ENCODE measurements at regions not wholly inside any gene's neighbourhood (a gene's known extent, or its start where the extent isn't known, plus 50 kb on each side); places are given as distances from the start of the nearest gene placed in this dataset.

- TF ChIP-seq POLR2A (IDR thresholded peaks at IDR 0.05) (no peak), EP300 (IDR thresholded peaks at IDR 0.05) (no peak)
- TF ChIP-seq, protein P1, sequence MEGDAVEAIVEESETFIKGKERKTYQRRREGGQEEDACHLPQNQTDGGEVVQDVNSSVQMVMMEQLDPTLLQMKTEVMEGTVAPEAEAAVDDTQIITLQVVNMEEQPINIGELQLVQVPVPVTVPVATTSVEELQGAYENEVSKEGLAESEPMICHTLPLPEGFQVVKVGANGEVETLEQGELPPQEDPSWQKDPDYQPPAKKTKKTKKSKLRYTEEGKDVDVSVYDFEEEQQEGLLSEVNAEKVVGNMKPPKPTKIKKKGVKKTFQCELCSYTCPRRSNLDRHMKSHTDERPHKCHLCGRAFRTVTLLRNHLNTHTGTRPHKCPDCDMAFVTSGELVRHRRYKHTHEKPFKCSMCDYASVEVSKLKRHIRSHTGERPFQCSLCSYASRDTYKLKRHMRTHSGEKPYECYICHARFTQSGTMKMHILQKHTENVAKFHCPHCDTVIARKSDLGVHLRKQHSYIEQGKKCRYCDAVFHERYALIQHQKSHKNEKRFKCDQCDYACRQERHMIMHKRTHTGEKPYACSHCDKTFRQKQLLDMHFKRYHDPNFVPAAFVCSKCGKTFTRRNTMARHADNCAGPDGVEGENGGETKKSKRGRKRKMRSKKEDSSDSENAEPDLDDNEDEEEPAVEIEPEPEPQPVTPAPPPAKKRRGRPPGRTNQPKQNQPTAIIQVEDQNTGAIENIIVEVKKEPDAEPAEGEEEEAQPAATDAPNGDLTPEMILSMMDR (IDR thresholded peaks at IDR 0.05) = no peak
These were observed 160.9 kb upstream of the FMN2 start for GRCh38 chr1:239930686-239931262.

Data from stomach (tissue), 4 donors.